HG03432 (cell line): ENCODE measurements at regions not wholly inside any gene's neighbourhood (a gene's known extent, or its start where the extent isn't known, plus 50 kb on each side); places are given as distances from the start of the nearest gene placed in this dataset.

ENCODE experiments used
- ATAC-seq: cut with Tn5 transposase; IDR thresholded peaks from one replicate; pipeline ENCODE4 v1.9.1; 2021; ENCODE audit warnings: mild to moderate bottlenecking, moderate library complexity; ENCODE audit not compliant: unreplicated experiment

DNA sequence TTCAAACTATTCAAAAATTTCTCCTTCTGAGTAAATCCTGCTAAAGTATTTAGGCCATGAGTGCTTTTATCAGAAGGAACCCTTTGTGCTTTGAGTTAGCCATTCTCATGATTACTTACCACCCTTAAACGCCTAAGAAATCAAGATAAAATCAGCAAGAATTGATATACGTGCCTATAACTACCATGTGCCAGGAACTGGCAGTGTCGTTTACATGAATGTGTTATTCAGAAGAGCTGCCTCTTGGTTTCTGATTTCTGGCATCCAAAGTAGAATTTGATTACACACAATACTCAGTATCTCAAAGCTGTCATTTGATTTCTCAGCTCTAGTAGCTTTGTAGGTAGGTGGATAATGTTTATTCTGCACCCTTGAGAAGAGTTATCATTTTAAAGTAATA lies 351.3 kb upstream of the CCDC54 start:
- ATAC-seq = no peak

DNA sequence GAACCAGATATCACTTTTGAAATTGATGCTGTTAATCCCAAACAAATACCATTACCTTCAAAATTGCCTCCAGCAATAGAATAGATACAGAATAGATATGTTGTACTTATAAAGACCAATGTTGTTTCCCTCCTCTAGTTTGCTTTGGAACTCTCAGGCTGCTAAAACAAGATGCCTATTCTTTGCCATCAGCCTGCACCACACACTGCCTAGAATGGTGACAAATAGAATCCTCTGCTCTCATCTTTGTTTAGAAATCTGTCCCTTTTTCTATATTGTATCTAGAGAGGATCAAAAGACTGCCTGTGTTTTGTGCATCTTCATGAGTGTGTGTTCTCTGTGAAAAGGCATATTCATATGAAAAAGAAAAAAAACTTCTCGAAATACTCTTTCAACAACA lies 349.2 kb upstream of the CCDC54 start:
- no peak for ATAC-seq

DNA sequence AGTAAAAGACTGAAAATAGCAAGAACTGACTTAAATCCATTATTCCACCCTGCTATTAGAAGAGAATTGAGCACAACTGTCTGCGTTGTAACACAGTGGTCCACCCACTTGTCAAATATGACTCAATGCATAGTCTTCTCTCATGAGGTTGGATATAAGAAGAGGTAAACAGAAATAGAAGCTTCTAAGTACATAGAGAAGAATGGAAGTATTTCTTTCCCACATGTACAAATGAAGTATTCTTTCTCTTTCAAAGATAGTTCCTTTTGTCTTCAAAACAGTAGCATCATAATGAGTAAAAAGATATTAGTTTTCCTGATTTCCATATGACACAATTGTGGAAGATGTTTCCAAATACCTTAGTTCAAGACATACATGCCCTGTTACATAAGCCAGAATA lies 348.6 kb upstream of the CCDC54 start:
- ATAC-seq = no peak

DNA sequence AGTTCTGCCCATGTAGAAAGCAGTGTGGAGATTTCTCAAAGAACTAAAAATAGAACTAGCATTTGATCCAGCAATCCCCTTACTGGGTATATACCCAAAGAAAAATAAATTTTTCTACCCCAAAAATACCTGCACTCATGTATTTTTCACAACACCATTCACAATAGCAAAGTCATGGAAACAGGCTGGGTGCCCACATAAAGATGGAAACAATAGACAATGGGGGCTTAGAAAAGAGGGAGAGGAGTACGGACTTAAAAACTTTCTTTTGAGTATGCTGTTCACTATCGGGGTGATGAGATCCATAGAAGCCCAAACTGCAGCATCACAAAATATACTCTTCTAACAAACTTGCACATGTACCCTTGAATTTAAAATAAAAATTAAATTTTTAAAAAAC lies 345.1 kb upstream of the CCDC54 start:
- ATAC-seq = no peak

DNA sequence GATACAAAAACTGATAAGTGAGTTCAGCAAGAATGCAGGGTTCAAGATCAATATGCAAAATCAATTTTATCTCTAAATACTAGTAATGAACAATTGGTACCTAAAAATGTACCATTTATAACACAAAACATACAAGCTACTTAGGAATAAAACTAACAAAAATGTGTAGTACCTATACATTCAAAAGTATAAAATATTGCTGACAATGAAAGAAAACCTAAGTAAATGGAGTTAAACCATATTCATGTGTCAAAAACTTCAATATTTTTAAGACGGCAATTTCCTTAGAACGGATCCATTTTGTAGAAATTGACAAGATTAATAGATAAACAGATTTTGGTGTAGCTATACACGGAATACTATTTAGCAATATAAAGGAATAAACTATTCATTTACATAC lies 343.1 kb upstream of the CCDC54 start:
- ATAC-seq = no peak

DNA sequence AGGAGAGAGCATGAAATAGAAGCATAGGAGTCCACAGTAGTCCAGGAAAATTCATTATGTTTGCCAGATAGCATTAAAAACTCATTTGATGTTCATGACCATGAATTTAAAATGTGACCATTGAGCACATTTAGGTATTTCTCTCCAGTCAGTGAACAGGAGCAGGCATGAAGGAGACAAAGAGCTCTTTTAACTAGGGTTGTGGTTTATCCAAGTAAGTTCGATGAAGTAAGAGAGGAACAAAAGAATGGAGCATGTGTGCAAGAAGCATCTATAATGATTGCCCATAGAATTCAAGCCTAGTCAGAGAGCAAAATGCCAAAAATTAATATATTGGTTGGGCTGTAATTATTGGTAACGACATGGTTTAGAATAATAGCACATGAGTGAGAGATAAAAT lies 342.1 kb upstream of the CCDC54 start:
- ATAC-seq = no peak

DNA sequence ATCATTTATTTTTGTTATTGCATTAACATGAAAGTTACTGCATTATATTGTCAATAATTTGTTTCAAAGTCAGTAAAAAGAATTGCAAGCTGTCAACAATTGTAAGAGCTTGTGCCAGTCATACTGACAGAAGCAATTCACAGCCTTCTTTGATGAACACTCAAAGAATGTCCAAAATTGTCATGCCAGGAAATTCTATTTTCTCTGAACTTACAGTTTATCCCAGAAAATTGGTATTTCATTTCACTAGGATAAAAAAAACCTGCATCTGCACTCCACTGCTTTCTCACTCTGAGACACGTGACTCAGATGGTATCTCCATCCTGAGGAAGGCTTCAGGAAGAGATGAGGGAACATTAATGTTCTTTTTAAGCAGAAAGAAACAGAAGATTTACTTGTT lies 332.6 kb upstream of the CCDC54 start:
- no peak for ATAC-seq

DNA sequence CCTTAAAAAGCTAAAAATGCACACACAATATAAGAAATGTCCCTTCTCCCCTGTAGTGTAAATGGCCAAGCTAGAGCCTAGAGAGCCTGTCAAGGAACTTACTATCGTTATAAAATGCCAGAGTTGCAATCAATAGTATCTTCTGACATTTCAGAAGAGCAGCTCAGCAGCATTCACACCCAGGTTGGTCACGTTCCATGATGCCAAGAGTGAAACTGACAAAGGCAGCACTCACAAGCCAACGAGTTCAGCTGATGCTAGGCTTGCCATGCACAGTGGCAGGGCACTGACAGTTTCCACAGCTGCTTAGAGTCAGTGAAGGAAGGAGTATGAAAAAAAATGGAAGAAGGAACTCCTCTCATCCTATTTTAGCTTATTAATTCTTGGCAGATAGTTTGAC lies 331.4 kb upstream of the CCDC54 start:
- ATAC-seq = no peak

DNA sequence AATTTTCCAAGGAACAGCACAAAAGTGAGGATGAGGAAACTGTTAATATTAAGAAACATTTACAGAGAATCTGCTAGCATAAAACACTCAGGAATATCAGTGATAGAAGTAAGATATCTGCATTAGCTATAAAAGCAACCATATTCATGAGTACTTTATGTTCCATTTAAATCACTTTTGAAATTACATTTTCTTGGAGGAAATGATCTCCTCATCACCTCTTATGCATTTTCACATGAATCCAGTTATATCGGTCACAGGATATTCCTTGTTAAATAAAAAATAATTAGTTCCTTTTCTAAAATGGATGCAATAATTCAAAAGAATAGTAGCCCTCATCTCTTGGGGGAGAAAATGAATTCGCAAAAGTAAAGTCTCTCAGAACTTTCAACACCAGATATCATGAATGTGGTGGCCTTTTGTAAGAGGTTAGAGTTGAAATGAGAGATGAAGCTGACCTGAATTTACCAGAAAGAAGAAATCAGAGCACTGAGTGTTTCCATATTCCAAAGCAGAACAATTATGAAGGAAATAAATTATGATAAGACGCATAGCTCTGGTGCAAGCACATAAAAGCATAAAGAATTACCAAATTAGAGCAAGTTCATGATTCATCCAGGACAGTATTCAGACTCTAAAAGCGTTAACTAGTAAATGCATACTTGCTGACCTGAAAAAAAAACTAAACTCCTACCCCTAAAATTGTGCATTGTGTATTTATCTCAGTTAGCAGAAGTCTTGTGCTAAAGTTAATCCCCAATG lies 321.9 kb upstream of the CCDC54 start:
- no peak for ATAC-seq

DNA sequence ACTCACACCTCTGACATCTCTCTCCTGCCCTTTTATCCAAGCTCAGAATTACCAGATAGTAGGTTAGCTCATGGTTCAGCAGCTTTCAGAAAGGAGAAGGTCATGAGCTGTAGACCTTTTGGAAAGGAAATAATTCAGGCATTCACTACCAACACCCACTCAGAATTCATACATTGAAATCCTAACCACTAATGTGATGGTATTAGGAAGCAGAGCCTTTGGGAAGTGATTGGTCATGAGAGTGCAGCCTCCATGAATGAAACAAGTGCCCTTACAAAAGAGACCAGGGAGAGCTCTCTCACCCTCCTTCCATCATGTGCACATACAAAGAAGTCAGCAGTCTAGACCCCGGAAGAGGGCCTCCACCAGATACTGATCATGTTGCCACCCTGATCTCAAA lies 315.8 kb upstream of the CCDC54 start:
- no peak for ATAC-seq

DNA sequence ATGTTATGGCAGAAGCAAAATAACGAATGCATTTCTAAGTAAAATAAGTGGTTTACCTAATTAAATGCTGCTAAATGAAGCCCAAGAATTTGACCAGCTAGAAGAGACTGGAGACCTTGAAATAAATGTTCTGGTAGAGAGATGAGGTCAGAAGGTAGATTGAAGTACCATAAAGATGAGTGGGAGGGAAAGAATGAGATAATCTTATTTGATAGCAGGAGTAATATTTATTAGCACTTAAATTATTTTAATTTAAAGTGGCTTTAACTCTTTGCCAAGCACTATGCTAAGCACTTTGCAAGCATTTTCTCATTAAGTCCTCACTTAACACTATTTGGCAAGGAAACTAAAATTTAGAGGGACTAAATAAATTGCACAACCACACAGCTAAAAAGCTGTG lies 314.9 kb upstream of the CCDC54 start:
- no peak for ATAC-seq

DNA sequence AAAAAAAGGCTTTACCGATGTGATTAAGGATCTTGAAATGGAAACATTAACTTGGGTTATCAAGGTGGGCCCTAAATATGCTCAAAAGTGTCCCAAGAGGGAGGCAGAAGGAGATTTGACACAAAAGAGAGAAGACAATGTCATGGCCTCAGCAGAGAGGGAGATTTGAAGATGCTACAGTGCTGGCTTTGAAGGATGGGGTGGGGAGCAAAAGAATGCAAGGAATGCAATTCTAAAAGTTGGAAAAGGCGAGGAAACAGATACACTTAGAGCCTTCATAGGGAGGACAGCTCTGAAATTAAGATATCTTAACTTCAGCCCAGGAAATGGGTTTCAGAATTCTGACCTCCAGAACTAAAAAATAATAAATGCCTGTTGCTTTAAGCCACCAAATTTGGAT lies 314.5 kb upstream of the CCDC54 start:
- ATAC-seq = no peak

DNA sequence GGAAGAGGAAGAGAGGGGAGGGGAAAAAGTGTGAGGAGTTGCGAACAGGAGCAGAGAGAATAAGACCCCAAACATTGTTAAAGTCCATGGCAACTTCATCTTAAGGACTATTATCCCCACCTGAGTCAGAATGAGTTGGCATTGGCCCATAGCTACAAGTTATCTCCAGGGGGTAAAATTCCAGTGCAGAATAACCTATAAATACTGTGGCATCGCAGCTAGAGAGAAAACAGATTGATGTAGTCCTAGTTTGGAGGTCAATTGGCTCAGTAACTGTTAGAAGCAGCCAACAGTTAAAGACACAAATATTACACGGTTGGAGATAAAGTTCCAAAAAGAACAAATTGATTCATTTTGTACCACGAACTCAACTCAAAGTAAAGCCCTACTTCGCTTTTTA lies 313.9 kb upstream of the CCDC54 start:
- ATAC-seq = no peak

DNA sequence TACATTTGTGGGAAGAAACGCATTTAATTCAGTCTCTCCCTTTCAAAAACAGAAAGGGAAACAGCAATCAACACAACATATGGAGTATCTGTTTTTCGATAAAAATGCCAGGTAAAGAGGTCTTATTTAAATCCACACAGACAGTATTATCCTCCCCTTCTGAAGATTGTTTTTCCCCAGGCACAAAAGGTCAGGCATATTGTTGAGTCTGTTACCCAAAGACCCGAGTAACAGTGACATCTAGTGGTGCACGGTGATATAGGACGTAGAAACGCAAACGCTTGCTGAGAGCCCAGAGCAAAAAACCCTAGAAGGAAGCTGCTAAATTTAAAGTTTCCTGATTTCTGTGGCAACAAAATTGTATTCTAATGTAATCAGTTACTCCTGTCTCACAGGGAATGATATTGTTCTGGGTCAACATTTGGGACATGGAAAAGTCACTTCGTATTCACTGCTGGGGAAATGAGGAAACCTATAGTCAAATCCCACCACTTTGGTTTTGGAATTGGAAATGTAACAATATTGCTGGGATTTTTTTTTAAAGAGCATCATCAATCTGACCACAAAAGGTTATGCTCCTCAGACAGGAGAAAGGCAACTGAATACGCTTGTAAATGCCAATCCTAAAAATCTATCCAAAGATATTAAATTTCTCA lies 312.7 kb upstream of the CCDC54 start:
- ATAC-seq = peak; percentile 92

DNA sequence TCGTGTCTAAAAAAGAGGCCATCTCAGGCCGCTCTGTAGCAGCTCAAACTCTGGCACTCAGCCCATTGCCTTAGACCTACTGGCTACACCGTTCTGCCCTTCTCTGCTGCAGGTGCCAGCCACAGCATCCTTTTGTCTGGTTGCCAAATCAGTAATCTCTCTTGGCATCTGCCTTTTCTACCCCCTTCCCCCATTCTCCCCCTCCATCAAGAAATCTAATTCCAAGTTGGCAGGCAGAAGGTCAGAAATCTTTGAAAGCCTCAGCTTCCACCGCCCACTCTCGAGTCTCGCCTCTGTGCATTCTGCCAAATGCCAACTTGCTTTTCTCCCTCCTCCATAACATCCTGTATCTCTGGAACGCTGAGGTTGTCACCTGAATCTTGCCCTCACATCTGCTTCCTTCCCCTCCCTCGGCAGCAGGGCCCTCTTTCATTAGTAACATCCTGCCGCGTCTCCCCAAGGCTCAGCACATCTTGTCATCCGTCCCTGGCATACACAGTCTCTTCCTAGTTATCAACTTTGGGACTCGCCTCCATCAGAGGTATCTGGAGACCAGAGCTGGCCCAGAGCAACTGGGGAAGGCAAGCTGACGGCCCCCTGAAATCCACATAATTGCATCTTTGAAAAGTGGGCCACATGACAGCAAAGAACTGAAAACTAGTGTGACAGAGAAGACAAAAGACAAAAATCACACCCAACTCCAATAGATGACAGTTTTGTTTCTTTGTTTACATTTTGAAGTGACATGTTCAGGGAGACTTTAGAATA lies 312.0 kb upstream of the CCDC54 start:
- no peak for ATAC-seq

DNA sequence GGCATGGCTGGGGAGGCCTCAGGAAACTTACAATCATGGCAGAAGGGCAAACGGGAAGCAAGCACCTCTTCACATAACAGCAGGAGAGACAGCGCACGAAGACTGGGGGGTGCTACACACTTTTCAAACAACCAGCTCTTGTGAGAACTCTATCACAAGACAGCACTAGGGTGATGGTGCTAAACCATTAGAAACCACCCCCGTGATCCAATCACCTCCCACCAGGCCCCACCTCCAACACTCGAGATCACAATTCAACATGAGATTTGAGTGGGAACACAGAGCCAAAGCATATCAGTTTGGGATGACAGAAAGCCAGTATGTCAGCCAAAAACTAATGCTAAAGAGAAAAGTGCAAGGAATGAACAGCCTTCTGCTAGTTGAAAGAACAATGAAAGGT lies 309.8 kb upstream of the CCDC54 start:
- no peak for ATAC-seq

DNA sequence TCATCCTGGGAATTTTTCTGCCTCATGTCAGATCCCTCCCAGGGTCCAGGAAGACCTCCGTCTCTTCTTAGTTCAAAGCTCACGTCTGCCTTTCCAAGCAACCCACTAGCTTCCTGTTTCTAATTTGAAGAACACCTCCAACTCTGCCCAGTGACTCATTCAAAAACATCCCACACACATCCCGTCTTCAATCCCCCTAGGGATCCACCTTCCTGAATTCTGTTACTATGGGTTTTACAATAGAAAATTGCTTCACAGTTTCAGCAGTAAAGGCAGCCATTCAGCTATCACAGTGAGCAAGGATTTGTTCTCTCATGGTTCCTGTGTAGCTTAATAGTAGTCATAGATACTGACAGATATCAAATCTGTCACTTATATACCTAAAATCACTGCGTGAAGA lies 308.3 kb upstream of the CCDC54 start:
- ATAC-seq = no peak

DNA sequence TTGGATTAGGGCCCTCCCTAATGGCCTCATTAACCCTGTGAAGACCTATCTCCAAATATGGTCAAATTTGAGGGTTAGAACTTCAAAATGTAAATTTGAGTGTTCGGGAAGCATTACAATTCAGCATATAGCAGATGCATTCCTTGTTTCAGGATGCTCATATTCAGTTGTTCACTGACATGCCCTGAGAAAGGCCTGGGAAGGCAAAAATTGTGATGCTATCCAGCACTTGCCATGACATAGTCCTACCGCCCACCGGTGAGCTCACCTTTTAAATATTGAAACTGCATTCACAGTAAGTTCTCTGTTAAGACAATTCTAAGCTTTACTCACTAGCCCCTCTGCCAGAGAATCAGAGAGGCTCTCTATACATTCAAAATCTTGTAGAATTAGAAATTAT lies 300.3 kb upstream of the CCDC54 start:
- ATAC-seq = no peak

DNA sequence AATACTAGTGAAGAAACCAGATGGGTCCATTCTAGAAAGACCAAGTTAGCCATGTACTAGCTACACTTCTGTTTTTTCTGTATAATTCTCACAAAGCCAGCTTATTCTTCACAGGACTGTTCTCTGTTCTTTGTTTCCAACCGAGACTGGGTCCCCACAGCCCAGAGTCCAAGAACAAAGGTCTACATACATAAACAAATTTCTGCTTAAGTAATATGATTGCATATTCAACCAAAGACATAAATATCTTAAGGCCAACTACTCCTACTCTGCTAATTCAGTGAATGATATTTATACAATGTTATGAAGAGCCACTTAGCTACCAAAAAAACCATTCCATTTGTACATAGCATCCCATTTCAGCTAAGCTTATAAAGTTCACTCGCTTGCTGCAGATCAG lies 299.8 kb upstream of the CCDC54 start:
- ATAC-seq = no peak

DNA sequence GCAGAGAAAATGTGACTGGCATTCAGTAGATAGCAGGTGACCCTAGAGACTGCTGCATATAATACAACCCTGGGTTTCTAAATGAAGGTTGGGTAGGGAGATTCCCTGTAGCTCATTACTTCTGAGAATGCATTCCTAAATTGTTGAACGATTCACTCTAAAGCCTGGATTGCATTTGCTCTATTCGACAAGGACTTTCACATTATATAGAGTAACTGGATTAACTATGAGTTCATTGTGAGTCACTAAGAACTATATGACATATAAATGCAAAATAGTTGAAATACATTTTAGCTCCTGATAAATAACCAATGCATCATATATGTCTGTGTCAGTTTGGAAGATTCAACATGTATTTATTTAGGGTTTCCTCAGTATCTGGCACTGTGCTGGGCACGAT lies 294.7 kb upstream of the CCDC54 start:
- ATAC-seq = no peak

DNA sequence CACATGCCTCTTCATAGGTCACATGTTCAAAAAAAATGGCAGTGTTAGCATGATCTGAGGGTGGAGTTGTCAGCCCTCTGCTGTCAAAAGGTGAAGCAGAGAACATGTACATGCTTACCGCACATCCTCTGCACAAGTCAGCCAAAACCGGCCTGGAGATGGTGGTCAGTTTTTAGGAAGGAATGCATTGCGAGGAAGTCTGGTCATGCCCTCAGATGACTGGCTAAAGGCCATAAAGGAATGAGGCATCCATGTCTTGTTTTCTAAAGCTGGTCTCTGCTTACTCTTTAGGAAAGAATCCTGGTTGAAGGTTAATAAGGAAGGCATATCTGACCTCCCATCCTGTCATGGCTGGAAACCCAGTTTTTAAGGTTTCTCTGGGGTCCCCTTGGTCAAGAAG lies 292.0 kb upstream of the CCDC54 start:
- no peak for ATAC-seq

DNA sequence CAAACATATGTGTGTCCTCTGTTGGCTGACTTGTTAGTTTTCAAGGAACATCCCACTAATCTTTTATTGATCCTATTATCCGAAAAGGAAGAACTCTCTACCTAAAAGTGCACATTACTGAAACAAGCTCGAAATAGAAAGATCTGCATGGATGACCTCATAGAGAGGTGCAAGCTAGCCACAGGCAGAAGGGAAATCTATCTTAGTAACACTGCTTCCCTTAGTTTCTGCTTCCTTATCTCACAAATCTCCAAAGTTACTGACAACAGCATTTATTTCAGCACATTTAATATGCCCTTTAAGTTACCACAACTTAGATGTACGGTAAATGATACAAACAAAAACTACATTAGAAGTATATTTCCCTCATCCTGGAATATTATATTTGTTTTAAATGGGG lies 285.1 kb upstream of the CCDC54 start:
- ATAC-seq = no peak
